ENCODE measurements at regions not wholly inside any gene's neighbourhood (a gene's known extent, or its start where the extent isn't known, plus 50 kb on each side); places are given as distances from the start of the nearest gene placed in this dataset.

GRCh38 chr5:91645347-91645746 is 262.2 kb upstream of the ARRDC3 start:
- Mint-ChIP-seq H3K27me3 (ENCODE audit: insufficient read depth, low read depth, poor library complexity) (no peaks in the 10 kb centered on the region), H3K4me3 (no peak overlapping the region), H3K27ac (no peak overlapping the region), H3K9me3 (no peaks in the 10 kb centered on the region), H3K4me1 (peaks cover 11% of the 10 kb centered on the region), H3K36me3 (ENCODE audit: low read depth) (no peaks in the 10 kb centered on the region)
- H3K27me3 ChIP-seq (ENCODE audit: insufficient read depth), result no peaks in the 10 kb centered on the region
- ATAC-seq, result peak; percentile 67
- no peaks in the 10 kb centered on the region for H3F3A ChIP-seq (replicated peaks; ENCODE audit: low read depth)
- peak; percentile 11 for DNase-seq (ENCODE audit: low spot score)
- H3K79me2 ChIP-seq (replicated peaks; ENCODE audit: insufficient read depth), result no peaks in the 10 kb centered on the region
- H3K36me3 ChIP-seq (ENCODE audit: insufficient read depth), result no peaks in the 10 kb centered on the region
- H3K9me2 ChIP-seq (ENCODE audit: insufficient read depth), result 0 out of 2 replicates have a peak, but pooled peaks cover 3% of the 10 kb centered on the region
- H3K4me1 ChIP-seq (ENCODE audit: insufficient read depth), result no peaks in the 10 kb centered on the region
- TF ChIP-seq REST (IDR thresholded peaks at IDR 0.05; ENCODE audit: unreplicated experiment) (no peak), CTCF (conservative IDR thresholded peaks at IDR 0.05; ENCODE audit: low read depth in 2 of 2) (0 out of 4 replicates have a peak, but pooled peaks of 1 of the 2 experiments have one; percentile 5), EZH2 (IDR thresholded peaks at IDR 0.05; ENCODE audit: low read depth, unreplicated experiment) (no peak)
- H2AFZ ChIP-seq, result no peak overlapping the region
- H4K20me1 ChIP-seq (replicated peaks; ENCODE audit: insufficient read depth), result no peaks in the 10 kb centered on the region
- no peak overlapping the region for H3K4me3 ChIP-seq
- H3K27ac ChIP-seq (ENCODE audit: low read depth), result no peak overlapping the region
- H3K4me2 ChIP-seq, result no peak overlapping the region

- no peaks in the 10 kb centered on the region for H3K36me3 ChIP-seq (ENCODE audit: insufficient read depth)
- no peaks in the 10 kb centered on the region for H3K27me3 Mint-ChIP-seq (ENCODE audit: insufficient read depth, low read depth, poor library complexity)
- H3K4me1 Mint-ChIP-seq, result peaks cover 20% of the 10 kb centered on the region
- no peaks in the 10 kb centered on the region for H3K36me3 Mint-ChIP-seq (ENCODE audit: low read depth)
- H2AFZ ChIP-seq, result no peak overlapping the region
- H3K9me2 ChIP-seq (ENCODE audit: insufficient read depth), result no peaks in the 10 kb centered on the region
- DNase-seq (ENCODE audit: low spot score), result no peak
- no peak overlapping the region for H3K4me3 Mint-ChIP-seq
- no peaks in the 10 kb centered on the region for H4K20me1 ChIP-seq (replicated peaks; ENCODE audit: insufficient read depth)
- H3K27ac Mint-ChIP-seq, result no peak overlapping the region
- no peak overlapping the region for H3K4me2 ChIP-seq
- no peaks in the 10 kb centered on the region for H3F3A ChIP-seq (replicated peaks; ENCODE audit: low read depth)
- no peak overlapping the region for H3K27ac ChIP-seq (ENCODE audit: low read depth)
- ATAC-seq, result no peak
- H3K4me1 ChIP-seq (ENCODE audit: insufficient read depth), result peaks cover 10% of the 10 kb centered on the region; the same call in 1 of the 2 replicates
- H3K79me2 ChIP-seq (replicated peaks; ENCODE audit: insufficient read depth), result no peaks in the 10 kb centered on the region
- H3K4me3 ChIP-seq, result no peak overlapping the region
- H3K9me3 Mint-ChIP-seq, result no peaks in the 10 kb centered on the region
- no peaks in the 10 kb centered on the region for H3K27me3 ChIP-seq (ENCODE audit: insufficient read depth)
- TF ChIP-seq ZNF114 (CRISPR knock-in tag; IDR thresholded peaks at IDR 0.05) (no peak), ZNF462 (CRISPR knock-in tag; IDR thresholded peaks at IDR 0.05) (no peak), JUNB (IDR thresholded peaks at IDR 0.05; ENCODE audit: unreplicated experiment) (no peak), ZNF331 (CRISPR knock-in tag; IDR thresholded peaks at IDR 0.05; ENCODE audit: low read depth) (no peak)
Measured at GRCh38 chr5:91643797-91644196, 260.7 kb upstream of the ARRDC3 start.

Measured in GM23338 (cell line).